ENCODE measurements at regions not wholly inside any gene's neighbourhood (a gene's known extent, or its start where the extent isn't known, plus 50 kb on each side); places are given as distances from the start of the nearest gene placed in this dataset.
"Not testable (repeated sequence)": the region's sequence is repeated elsewhere in the genome, so short reads cannot be mapped to it uniquely, and the experiment has no call there.

GRCh38 chr1:94672934-94673333, 131.4 kb upstream of the F3 start:
- no peak for DNase-seq (ENCODE audit: low read depth)

DNA sequence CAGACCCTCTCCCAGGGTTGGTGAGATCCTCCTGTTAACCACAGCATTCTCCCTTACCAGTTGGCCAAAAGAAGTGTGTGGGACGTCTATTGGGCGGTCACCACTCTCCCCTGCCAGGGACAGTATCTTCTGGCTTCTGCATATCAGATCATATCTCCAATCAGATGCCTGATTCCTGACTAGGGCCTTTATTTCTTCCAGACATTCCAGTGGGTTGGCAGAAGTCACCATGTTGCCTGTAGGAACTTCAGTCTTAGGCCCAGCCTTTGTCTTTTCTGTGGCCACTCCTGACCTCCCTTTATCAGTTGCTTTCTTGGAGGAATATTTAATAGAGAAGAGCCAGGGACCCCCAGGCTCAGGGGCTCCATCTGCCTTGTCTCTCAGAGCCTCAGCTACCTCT, 130.4 kb upstream of the F3 start:
- no peak for DNase-seq (ENCODE audit: low read depth)

DNA sequence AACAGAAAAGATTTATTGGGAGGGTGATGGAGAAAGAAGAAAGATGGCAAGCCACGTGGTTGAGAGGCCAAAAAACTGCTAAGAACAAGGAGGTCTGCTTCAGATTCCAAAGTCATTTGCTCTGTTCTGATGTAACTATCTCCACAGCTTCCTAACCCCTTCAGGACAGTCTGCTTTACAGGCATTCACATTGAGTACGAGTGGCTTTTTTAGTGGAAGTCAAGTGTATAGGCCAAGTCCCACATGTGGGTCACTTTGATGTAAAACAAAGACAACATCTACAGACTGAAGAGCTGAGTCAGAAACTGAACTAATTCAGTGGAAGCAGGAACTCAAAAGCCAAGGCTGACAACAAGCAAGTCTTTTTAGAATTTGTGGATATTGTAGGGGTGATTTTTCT, 128.7 kb upstream of the F3 start:
- DNase-seq (ENCODE audit: low read depth), result no peak

GRCh38 chr1:94669198-94669597, 127.6 kb upstream of the F3 start:
- no peak for DNase-seq (ENCODE audit: low read depth)

GRCh38 chr1:94668528-94668927, 127.0 kb upstream of the F3 start:
- DNase-seq (ENCODE audit: low read depth), result no peak

DNA sequence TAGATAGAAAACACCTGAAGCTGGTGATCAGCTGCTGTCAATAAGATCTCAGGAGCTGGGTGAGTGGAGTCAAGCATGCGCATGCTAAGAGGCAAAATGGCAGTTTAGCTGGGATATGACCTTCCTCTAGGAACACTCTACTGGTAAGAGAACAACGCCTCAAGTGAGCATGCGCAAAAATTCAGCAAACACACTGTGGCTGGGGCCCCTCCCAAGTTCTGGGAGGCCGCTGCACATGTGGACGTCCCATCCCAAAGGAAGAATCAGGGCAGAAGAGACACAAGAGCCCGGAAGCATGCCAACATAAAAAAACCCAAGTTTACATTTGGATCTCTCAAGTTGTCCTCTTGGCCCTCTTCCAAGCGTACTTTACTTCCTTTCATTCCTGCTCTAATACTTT, 126.3 kb upstream of the F3 start:
- DNase-seq (ENCODE audit: low read depth), result no peak

GRCh38 chr1:94666797-94667196, 125.2 kb upstream of the F3 start:
- DNase-seq (ENCODE audit: low read depth), result no peak

DNA sequence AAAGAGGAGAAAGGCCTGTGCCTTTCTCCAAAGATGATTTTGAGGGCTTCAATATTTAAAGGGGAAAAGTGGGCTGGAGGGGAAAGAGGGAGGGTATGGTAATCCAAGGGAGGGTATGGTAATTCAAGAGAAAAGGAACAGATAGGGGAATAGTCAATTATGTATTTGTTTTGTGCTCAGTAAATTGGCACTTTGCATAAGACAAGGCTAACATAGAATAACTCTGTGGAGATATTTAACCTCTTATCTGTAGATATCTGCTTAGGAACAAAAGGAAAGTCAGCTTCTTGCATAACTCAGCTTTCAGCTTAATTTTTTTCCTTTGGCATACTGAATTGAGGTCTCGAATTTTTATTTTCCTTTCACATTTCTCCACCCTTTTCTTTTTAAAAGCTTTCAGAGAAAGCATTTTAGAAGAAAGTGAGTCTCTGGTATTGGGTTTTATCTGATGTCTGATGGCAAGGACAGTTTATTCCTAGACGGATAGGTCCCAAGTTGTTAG, 119.9 kb upstream of the F3 start:
- no peak for DNase-seq (ENCODE audit: low read depth)

DNA sequence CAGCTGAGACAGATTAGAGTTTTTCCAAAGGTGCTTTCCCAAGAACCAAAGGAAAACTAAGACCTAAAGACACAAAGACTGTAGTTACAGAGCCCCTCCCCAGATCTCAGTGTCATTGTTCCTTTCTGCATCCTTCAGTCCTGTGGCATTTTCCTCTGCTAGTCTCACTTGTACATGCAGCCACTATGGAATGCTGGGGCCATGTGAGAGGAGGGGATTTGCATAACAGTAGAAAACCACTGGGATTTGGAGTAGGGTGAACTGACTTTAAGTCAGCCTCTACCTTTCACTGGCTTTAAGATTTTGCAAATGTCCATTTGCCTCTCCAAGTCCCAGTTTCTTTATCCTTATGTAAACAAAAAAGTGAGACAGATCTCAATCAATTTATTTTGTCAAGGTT, 119.4 kb upstream of the F3 start:
- DNase-seq (ENCODE audit: low read depth), result no peak

DNA sequence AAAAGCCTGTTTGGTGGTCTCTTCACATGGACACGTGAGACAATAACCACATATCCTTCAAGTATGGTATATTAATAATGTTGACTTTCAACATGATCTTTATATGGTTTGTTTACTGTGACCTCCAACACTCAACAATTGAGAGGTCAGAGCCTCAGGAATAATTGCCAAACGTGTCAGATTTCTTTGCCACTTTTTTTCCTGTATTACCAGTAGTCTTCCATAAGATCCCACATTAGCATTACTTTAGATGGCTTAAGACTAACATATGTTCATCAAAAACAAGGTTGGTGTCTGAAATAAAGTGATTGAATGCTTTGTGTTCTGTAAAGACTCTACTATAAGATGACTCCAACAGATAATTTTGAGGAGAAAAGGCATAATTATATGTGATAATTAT, 118.7 kb upstream of the F3 start:
- DNase-seq (ENCODE audit: low read depth), result no peak

- not testable (repeated sequence) for DNase-seq (ENCODE audit: low read depth)
These were observed 117.6 kb upstream of the F3 start for GRCh38 chr1:94659202-94659601.

DNA sequence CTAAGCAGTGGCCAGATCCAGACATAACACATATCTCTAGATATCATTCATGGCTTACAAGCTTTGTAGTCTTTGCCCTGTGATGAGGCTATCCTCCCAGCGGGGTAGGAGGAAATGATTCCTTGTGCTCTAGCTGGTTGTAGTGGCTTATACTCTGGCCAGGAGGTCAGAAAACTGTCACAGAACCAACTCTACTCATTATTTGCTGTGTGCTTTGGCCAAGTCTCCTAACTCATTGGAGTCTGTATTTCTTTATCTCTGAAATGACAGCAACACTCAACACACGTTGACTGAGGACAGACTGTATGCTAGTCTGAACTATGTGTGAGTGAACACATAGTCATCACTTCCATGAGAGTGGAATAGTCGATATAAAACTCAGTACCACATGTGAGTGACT, 116.7 kb upstream of the F3 start:
- DNase-seq (ENCODE audit: low read depth), result no peak

GRCh38 chr1:94657776-94658175, 116.2 kb upstream of the F3 start:
- not testable (repeated sequence) for DNase-seq (ENCODE audit: low read depth)

GRCh38 chr1:94656967-94657366, 115.4 kb upstream of the F3 start:
- DNase-seq (ENCODE audit: low read depth), result no peak

DNA sequence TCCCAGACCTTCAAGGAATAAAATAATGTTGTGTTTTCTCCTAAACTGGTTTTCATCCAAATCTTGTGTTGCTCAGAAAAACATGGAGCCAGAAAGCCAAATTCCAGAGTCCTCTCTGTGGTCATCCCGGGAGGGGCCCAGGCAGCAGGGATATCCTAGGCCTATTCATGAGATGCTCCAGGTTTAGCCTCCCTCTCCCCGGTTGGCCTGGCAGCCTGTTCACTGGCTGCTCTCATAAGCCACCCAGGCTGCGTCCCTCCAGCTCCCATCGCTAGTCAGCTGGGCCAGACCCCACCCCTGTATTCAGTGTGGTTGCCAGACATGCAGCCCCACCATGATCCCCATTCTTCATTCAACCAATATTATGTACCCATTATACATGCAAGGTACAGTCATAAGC, 113.4 kb upstream of the F3 start:
- DNase-seq (ENCODE audit: low read depth), result no peak

- no peak for DNase-seq (ENCODE audit: low read depth)
These were observed 112.9 kb upstream of the F3 start for GRCh38 chr1:94654459-94654858.

DNA sequence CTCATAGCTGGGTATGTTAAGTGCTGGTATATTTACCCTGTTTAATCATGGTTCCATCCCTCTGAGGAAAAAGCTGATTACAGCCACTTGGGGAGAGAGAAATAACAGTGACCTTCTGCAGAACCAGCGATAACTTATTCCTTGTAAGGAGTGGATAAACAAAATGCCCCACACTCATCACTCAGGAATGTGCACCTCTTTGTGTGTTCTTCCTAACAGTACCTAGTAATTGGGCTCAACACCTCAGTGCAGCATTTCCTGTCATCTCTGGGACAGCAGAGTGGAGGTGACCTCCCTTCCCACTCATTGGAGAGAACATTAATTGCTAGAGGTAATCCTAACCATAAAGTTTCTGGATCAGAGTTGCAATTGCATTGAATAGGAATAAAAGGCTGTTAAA, 112.5 kb upstream of the F3 start:
- no peak for DNase-seq (ENCODE audit: low read depth)

GRCh38 chr1:94653454-94653853, 111.9 kb upstream of the F3 start:
- DNase-seq (ENCODE audit: low read depth), result no peak

- DNase-seq (ENCODE audit: low read depth), result no peak
These were observed 109.5 kb upstream of the F3 start for GRCh38 chr1:94651076-94651475.

DNA sequence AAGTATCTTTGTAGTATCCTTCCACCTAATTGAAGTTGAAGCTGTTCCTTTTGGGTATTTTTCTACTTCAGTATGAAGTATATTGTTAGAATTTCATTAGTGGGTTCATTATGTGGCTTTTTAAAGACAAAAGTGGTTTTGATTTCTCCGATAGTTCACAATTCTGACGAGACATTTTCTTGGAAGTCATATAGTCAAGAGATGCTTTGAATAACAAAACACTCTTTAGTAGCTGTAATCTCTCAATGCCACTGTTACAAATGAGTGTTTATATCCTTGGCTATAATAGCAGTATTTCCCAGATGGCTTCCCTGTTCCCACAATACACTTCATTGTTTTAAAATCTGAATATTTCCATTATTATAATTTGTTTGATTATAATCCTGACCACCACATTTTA, 108.7 kb upstream of the F3 start:
- no peak for DNase-seq (ENCODE audit: low read depth)

DNA sequence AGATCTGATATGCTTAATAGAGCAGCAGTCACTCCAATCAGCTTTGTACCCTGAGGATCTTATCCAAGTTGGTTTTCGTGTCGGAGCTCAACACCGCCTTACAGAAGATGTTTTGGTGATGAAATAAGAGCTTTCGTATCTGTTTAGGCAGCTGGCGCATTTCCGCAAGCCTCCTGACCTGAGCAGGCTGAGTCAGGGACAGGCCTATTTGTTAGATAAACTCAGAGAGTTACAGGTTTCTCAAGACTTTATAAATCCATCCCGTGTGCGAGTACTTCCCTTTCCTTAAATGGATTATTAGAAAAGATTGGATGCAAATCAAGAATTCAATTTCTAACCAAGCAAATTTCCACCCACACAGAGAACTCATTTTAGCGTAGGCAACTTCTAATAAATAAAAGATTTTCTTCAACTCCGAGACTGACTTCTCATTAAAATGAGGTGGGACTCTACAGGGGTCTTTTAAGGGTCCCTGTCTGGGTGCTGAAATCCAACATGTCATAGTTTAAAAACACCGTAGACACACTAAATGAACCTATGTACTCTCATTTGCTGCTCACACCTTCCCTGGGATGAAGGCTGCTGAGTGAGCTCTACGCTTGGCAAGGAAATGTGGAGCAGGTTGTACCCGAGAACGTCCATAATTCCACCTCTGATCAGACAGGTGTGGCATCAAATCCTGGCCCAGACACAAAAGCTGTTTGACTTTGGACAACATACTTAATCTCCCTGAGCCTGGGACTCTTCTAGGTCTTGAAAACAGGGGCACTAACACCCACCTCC, 106.9 kb upstream of the F3 start:
- no peak for DNase-seq (ENCODE audit: low read depth)

DNA sequence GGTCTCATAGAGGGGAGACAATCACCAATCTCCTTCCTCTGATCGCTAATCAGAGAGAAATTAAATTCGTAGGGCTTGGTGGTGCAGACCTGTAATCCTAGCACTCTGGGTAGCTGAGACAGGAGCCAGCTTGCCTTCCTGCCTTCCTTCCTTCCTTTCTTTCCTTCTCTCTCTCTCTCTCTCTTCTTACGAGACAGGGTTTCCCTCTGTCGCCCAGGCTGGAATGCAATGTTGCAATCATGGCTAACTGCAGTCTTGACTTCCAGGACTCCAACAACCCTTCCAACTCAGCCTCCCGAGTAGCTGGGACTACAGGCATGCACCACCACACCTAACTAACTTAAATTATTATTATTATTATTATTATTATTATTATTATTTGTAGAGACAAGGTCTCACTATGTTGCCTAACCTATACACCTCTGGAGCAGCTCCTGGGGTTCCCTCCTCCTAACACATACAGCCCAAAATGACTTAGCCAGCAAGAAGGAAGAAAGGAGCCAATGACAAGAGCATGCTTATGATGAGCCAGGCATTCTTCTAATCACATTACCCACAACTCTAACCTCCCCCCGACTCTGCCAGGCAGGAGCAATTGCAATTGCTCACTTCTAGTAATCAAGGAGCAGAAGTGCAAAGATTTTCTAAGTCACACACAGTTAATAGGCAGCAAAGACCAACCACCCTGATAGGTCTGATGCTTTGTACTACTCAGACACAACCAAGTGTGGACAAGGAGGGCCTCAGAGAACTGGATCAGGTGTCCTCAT, 105.4 kb upstream of the F3 start:
- no peak for DNase-seq (ENCODE audit: low read depth)

GRCh38 chr1:94646141-94646643, 104.6 kb upstream of the F3 start:
- no peak for DNase-seq (ENCODE audit: low read depth)
